ENCODE measurements at regions not wholly inside any gene's neighbourhood (a gene's known extent, or its start where the extent isn't known, plus 50 kb on each side); places are given as distances from the start of the nearest gene placed in this dataset.
"Not testable (repeated sequence)": the region's sequence is repeated elsewhere in the genome, so short reads cannot be mapped to it uniquely, and the experiment has no call there.

GRCh38 chr3:68504201-68504600 is 428.1 kb downstream of the TAFA4 start:
- H3K27ac Mint-ChIP-seq = no peak overlapping the region
- peaks cover 12% of the 10 kb centered on the region for H3K9me3 Mint-ChIP-seq
- no peak overlapping the region for H3K4me3 Mint-ChIP-seq
- intact Hi-C loops (cut with micrococcal nuclease) = no loop called here
- H3K27me3 Mint-ChIP-seq = no peaks in the 10 kb centered on the region
- H3K36me3 Mint-ChIP-seq (ENCODE audit: low read depth) = no peaks in the 10 kb centered on the region
- no peaks in the 10 kb centered on the region for H3K4me1 Mint-ChIP-seq (ENCODE audit: low read depth)

DNA sequence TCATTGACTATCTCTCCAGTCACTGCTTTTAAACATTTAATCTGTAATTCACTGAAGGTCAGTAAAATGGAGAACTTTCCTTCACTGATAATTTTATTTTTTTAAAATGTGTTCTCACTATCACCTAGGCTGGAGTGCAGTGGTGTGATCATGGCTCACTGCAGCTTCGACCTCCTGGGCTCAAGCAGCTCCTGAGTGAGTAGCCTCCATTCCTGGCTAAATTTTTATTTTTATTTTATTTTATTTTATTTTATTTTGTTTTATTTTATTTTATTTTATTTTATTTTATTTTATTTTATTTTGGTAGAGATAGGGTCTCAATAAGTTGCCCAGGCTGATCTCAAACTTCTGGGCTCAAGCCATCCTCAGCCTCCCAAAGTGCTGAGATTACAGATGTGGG is 446.5 kb downstream of the TAFA4 start:
- intact Hi-C loops (cut with micrococcal nuclease); H3K4me3 Mint-ChIP-seq; H3K9me3 Mint-ChIP-seq; H3K4me1 Mint-ChIP-seq (ENCODE audit: low read depth); H3K36me3 Mint-ChIP-seq (ENCODE audit: low read depth); H3K27ac Mint-ChIP-seq; H3K27me3 Mint-ChIP-seq: not testable (repeated sequence)

GRCh38 chr3:68485051-68485450 is 447.3 kb downstream of the TAFA4 start:
- H3K27ac Mint-ChIP-seq = no peak overlapping the region
- H3K27me3 Mint-ChIP-seq = no peaks in the 10 kb centered on the region
- no peak overlapping the region for H3K4me3 Mint-ChIP-seq
- H3K9me3 Mint-ChIP-seq = no peaks in the 10 kb centered on the region
- no peaks in the 10 kb centered on the region for H3K4me1 Mint-ChIP-seq (ENCODE audit: low read depth)
- no peaks in the 10 kb centered on the region for H3K36me3 Mint-ChIP-seq (ENCODE audit: low read depth)
- intact Hi-C loops (cut with micrococcal nuclease) = no loop called here

- intact Hi-C loops (cut with micrococcal nuclease) = no loop called here
- no peaks in the 10 kb centered on the region for H3K36me3 Mint-ChIP-seq (ENCODE audit: low read depth)
- no peak overlapping the region for H3K4me3 Mint-ChIP-seq
Observed at GRCh38 chr3:68483601-68484000, 448.7 kb downstream of the TAFA4 start.

GRCh38 chr3:68483041-68483440 is 449.3 kb downstream of the TAFA4 start:
- intact Hi-C loops (cut with micrococcal nuclease) = no loop called here
- H3K9me3 Mint-ChIP-seq = no peaks in the 10 kb centered on the region
- H3K27me3 Mint-ChIP-seq = no peaks in the 10 kb centered on the region
- no peaks in the 10 kb centered on the region for H3K4me1 Mint-ChIP-seq (ENCODE audit: low read depth)
- no peak overlapping the region for H3K4me3 Mint-ChIP-seq
- no peak overlapping the region for H3K27ac Mint-ChIP-seq
- H3K36me3 Mint-ChIP-seq (ENCODE audit: low read depth) = no peaks in the 10 kb centered on the region

More at GRCh38 chr3:68483601-68484000, 448.7 kb downstream of the TAFA4 start:
- Mint-ChIP-seq H3K9me3 (no peaks in the 10 kb centered on the region), H3K27me3 (no peaks in the 10 kb centered on the region), H3K4me1 (ENCODE audit: low read depth) (no peaks in the 10 kb centered on the region), H3K27ac (no peak overlapping the region)

DNA sequence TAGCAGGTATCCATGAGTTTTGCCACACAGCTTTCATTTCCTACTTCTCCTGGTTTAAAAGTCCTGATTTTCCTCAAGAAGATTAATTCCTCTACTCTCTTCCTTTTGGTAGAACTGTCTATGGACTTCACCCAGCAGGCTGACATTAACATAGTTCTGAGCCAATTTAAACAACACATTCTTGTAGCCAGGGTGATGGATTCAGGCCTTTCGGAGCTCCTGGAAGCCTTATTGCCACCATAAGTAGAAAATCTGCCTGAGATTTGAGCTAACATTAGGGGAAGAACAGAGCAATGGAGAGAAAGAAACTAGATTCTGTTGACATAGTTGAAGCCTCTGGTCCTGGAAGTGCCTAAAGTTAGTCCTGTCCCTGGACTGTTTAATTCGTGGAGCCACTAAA is 449.8 kb downstream of the TAFA4 start:
- no peaks in the 10 kb centered on the region for H3K27me3 Mint-ChIP-seq
- no peaks in the 10 kb centered on the region for H3K36me3 Mint-ChIP-seq (ENCODE audit: low read depth)
- intact Hi-C loops (cut with micrococcal nuclease) = no loop called here
- no peaks in the 10 kb centered on the region for H3K9me3 Mint-ChIP-seq
- no peaks in the 10 kb centered on the region for H3K4me1 Mint-ChIP-seq (ENCODE audit: low read depth)
- no peak overlapping the region for H3K4me3 Mint-ChIP-seq
- H3K27ac Mint-ChIP-seq = no peak overlapping the region

DNA sequence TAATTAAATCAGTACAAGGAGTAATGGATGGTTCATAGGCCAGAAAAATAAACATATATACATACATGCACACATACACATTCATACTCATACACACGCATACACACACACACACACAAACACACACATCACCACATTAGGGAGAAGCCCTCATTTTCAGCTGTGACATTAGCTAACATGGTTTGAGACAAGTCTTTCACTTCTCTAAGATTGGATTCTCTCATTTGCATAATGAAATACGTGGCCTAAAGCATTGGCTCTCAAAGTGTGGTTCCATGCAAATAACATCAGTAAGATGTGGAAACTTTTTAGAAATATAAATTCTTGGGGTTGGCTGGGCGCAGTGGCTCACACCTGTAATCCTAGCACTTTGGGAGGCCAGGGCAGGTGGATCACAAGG is 452.6 kb downstream of the TAFA4 start:
- H3K4me1 Mint-ChIP-seq (ENCODE audit: low read depth) = no peaks in the 10 kb centered on the region
- intact Hi-C loops (cut with micrococcal nuclease) = no loop called here
- no peak overlapping the region for H3K27ac Mint-ChIP-seq
- no peak overlapping the region for H3K4me3 Mint-ChIP-seq
- H3K27me3 Mint-ChIP-seq = no peaks in the 10 kb centered on the region
- H3K9me3 Mint-ChIP-seq = no peaks in the 10 kb centered on the region
- no peaks in the 10 kb centered on the region for H3K36me3 Mint-ChIP-seq (ENCODE audit: low read depth)

- H3K4me1 Mint-ChIP-seq (ENCODE audit: low read depth) = no peaks in the 10 kb centered on the region
- intact Hi-C loops (cut with micrococcal nuclease) = no loop called here
- peaks cover 8% of the 10 kb centered on the region for H3K9me3 Mint-ChIP-seq
- H3K36me3 Mint-ChIP-seq (ENCODE audit: low read depth) = no peaks in the 10 kb centered on the region
- H3K27ac Mint-ChIP-seq = no peak overlapping the region
- no peaks in the 10 kb centered on the region for H3K27me3 Mint-ChIP-seq
- no peak overlapping the region for H3K4me3 Mint-ChIP-seq
Observed at GRCh38 chr3:68468695-68469375, 463.5 kb downstream of the TAFA4 start.

- Mint-ChIP-seq H3K4me3 (no peak overlapping the region), H3K27ac (no peak overlapping the region), H3K9me3 (peaks cover 8% of the 10 kb centered on the region), H3K4me1 (ENCODE audit: low read depth) (no peaks in the 10 kb centered on the region), H3K36me3 (ENCODE audit: low read depth) (no peaks in the 10 kb centered on the region), H3K27me3 (no peaks in the 10 kb centered on the region)
- intact Hi-C loops (cut with micrococcal nuclease) = no loop called here
Observed at GRCh38 chr3:68467465-68467864, 464.9 kb downstream of the TAFA4 start.

GRCh38 chr3:68458581-68458980 is 473.8 kb downstream of the TAFA4 start:
- intact Hi-C loops (cut with micrococcal nuclease) = no loop called here
- Mint-ChIP-seq H3K9me3 (peaks cover 8% of the 10 kb centered on the region), H3K36me3 (ENCODE audit: low read depth) (no peaks in the 10 kb centered on the region), H3K4me1 (ENCODE audit: low read depth) (no peaks in the 10 kb centered on the region), H3K4me3 (no peak overlapping the region), H3K27ac (no peak overlapping the region), H3K27me3 (no peaks in the 10 kb centered on the region)

GRCh38 chr3:68448510-68449383 is 483.6 kb downstream of the TAFA4 start:
- Mint-ChIP-seq H3K9me3 (no peaks in the 10 kb centered on the region), H3K27me3 (no peaks in the 10 kb centered on the region), H3K27ac (no peak overlapping the region), H3K4me3 (no peak overlapping the region), H3K4me1 (ENCODE audit: low read depth) (no peaks in the 10 kb centered on the region), H3K36me3 (ENCODE audit: low read depth) (no peaks in the 10 kb centered on the region)
- intact Hi-C loops (cut with micrococcal nuclease) = no loop called here

- H3K27me3 Mint-ChIP-seq = no peaks in the 10 kb centered on the region
- no peak overlapping the region for H3K27ac Mint-ChIP-seq
- H3K9me3 Mint-ChIP-seq = no peaks in the 10 kb centered on the region
- intact Hi-C loops (cut with micrococcal nuclease) = no loop called here
- H3K36me3 Mint-ChIP-seq (ENCODE audit: low read depth) = no peaks in the 10 kb centered on the region
- H3K4me3 Mint-ChIP-seq = no peak overlapping the region
- no peaks in the 10 kb centered on the region for H3K4me1 Mint-ChIP-seq (ENCODE audit: low read depth)
Observed at GRCh38 chr3:68447885-68448284, 484.5 kb downstream of the TAFA4 start.

DNA sequence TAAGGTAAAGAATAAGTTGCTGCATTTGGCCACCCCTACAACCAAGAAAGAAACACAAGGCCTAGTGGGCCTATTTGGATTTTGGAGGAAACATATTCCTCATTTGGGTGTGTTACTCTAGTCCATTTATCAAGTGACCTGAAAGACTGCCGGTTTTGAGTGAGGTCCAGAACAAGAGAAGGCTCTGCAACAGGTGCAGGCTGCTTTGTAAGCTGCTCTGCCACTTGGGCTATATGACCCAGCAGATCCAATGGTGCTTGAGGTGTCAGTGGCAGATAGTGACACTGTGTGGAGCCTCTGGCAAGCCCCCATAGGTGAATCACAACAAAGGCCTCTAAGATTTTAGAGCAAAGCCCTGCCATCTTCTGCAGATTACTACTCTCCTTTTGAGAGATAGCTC is 491.3 kb downstream of the TAFA4 start:
- H3K27ac Mint-ChIP-seq = no peak overlapping the region
- intact Hi-C loops (cut with micrococcal nuclease) = no loop called here
- no peaks in the 10 kb centered on the region for H3K4me1 Mint-ChIP-seq (ENCODE audit: low read depth)
- no peaks in the 10 kb centered on the region for H3K27me3 Mint-ChIP-seq
- no peaks in the 10 kb centered on the region for H3K36me3 Mint-ChIP-seq (ENCODE audit: low read depth)
- peaks cover 11% of the 10 kb centered on the region for H3K9me3 Mint-ChIP-seq
- no peak overlapping the region for H3K4me3 Mint-ChIP-seq

GRCh38 chr3:68436619-68437401 is 495.5 kb downstream of the TAFA4 start:
- no peaks in the 10 kb centered on the region for H3K36me3 Mint-ChIP-seq (ENCODE audit: low read depth)
- H3K27ac Mint-ChIP-seq = no peak overlapping the region
- intact Hi-C loops (cut with micrococcal nuclease) = no loop called here
- no peak overlapping the region for H3K4me3 Mint-ChIP-seq
- no peaks in the 10 kb centered on the region for H3K4me1 Mint-ChIP-seq (ENCODE audit: low read depth)
- H3K9me3 Mint-ChIP-seq = peaks cover 11% of the 10 kb centered on the region
- H3K27me3 Mint-ChIP-seq = no peaks in the 10 kb centered on the region
